Progenitor cell of endocrine pancreas (in vitro differentiated cells): ENCODE measurements at regions not wholly inside any gene's neighbourhood (a gene's known extent, or its start where the extent isn't known, plus 50 kb on each side); places are given as distances from the start of the nearest gene placed in this dataset.

ENCODE experiments used
- DNase-seq: peaks from one replicate; pipeline ENCODE4 v3.0.0; 2021; ENCODE audit warnings: low spot score; ENCODE audit not compliant: unreplicated experiment
- H3K27ac Mint-ChIP-seq: 2 replicates; pipeline ENCODE4 v1.8.0; 2021; ENCODE audit warnings: mild to moderate bottlenecking, moderate library complexity, mixed read lengths
- H3K27me3 Mint-ChIP-seq: 2 replicates; pipeline ENCODE4 v1.8.0; 2021; ENCODE audit warnings: mixed read lengths
- H3K36me3 Mint-ChIP-seq: 2 replicates; pipeline ENCODE4 v1.8.0; 2022; ENCODE audit warnings: mixed read lengths; ENCODE audit not compliant: insufficient read depth
- H3K4me1 Mint-ChIP-seq: 2 replicates; pipeline ENCODE4 v1.8.0; 2021; ENCODE audit warnings: low read depth, mixed read lengths
- H3K4me3 Mint-ChIP-seq: 2 replicates; pipeline ENCODE4 v1.8.0; 2021; ENCODE audit warnings: low read depth, mild to moderate bottlenecking, moderate library complexity, mixed read lengths
- H3K9me3 Mint-ChIP-seq: 2 replicates; pipeline ENCODE4 v1.8.0; 2021; ENCODE audit warnings: low read depth, mixed read lengths
- CTCF ChIP-seq: fragments of 200-600 bp; sonication (generic); IDR thresholded peaks from one replicate; pipeline ENCODE4 v1.5.0; 2021; ENCODE audit warnings: antibody characterized with exemption, mild to moderate bottlenecking; ENCODE audit not compliant: unreplicated experiment

GRCh38 chr1:164971391-164971790 is 385.1 kb downstream of the LMX1A start:
- TF ChIP-seq CTCF = no peak
- no peak for DNase-seq
- no peaks in the 10 kb centered on the region for H3K9me3 Mint-ChIP-seq
- H3K36me3 Mint-ChIP-seq = no peaks in the 10 kb centered on the region
- H3K4me1 Mint-ChIP-seq = no peaks in the 10 kb centered on the region
- no peaks in the 10 kb centered on the region for H3K27me3 Mint-ChIP-seq
- no peak overlapping the region for H3K4me3 Mint-ChIP-seq
- H3K27ac Mint-ChIP-seq = no peak overlapping the region

- no peaks in the 10 kb centered on the region for H3K9me3 Mint-ChIP-seq
- H3K4me1 Mint-ChIP-seq = no peaks in the 10 kb centered on the region
- H3K27ac Mint-ChIP-seq = no peak overlapping the region
- no peaks in the 10 kb centered on the region for H3K27me3 Mint-ChIP-seq
- no peak for DNase-seq
- H3K4me3 Mint-ChIP-seq = no peak overlapping the region
- no peaks in the 10 kb centered on the region for H3K36me3 Mint-ChIP-seq
- no peak for TF ChIP-seq CTCF
Measured at GRCh38 chr1:164969253-164969652, 387.3 kb downstream of the LMX1A start.

- Mint-ChIP-seq H3K27ac (no peak overlapping the region), H3K4me1 (no peaks in the 10 kb centered on the region), H3K9me3 (no peaks in the 10 kb centered on the region), H3K27me3 (no peaks in the 10 kb centered on the region), H3K36me3 (no peaks in the 10 kb centered on the region), H3K4me3 (no peak overlapping the region)
- no peak for TF ChIP-seq CTCF
- DNase-seq = no peak
Measured at GRCh38 chr1:164967300-164967699, 389.2 kb downstream of the LMX1A start.

- no peak overlapping the region for H3K27ac Mint-ChIP-seq
- no peaks in the 10 kb centered on the region for H3K27me3 Mint-ChIP-seq
- H3K4me1 Mint-ChIP-seq = no peaks in the 10 kb centered on the region
- no peak for DNase-seq
- peaks cover 3% of the 10 kb centered on the region for H3K9me3 Mint-ChIP-seq
- H3K36me3 Mint-ChIP-seq = no peaks in the 10 kb centered on the region
- no peak overlapping the region for H3K4me3 Mint-ChIP-seq
- TF ChIP-seq CTCF = no peak
Measured at GRCh38 chr1:164961715-164962114, 394.8 kb downstream of the LMX1A start.

GRCh38 chr1:164958982-164959768 is 397.3 kb downstream of the LMX1A start:
- no peak overlapping the region for H3K27ac Mint-ChIP-seq
- peaks cover 3% of the 10 kb centered on the region for H3K9me3 Mint-ChIP-seq
- no peaks in the 10 kb centered on the region for H3K36me3 Mint-ChIP-seq
- TF ChIP-seq CTCF = no peak
- no peak overlapping the region for H3K4me3 Mint-ChIP-seq
- H3K27me3 Mint-ChIP-seq = no peaks in the 10 kb centered on the region
- DNase-seq = no peak
- H3K4me1 Mint-ChIP-seq = no peaks in the 10 kb centered on the region
